ENCODE measurements at regions not wholly inside any gene's neighbourhood (a gene's known extent, or its start where the extent isn't known, plus 50 kb on each side); places are given as distances from the start of the nearest gene placed in this dataset.

DNA sequence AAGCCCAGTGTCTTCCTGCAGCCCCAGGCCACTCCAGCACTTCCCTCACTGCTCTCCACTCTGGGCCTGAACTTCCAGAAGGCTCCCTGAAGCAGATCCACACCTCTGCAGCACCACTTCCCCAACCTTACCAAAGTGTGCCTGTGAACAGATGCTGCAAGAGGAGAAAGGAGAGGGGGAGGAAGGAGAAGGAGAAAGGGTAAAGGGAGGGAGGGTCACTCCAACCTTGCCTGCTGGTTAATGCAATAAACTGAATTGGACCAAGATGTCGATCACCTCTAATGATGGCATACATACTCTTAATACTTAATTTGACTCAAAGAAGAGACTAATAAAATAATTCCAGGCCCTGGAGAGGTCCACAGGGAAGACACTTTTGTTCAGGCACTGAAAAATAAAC lies 77.2 kb upstream of the RAI14 start:
- in situ Hi-C loops (cut with HindIII; ENCODE audit: low sequenced_read_pairs), result no loop called here

DNA sequence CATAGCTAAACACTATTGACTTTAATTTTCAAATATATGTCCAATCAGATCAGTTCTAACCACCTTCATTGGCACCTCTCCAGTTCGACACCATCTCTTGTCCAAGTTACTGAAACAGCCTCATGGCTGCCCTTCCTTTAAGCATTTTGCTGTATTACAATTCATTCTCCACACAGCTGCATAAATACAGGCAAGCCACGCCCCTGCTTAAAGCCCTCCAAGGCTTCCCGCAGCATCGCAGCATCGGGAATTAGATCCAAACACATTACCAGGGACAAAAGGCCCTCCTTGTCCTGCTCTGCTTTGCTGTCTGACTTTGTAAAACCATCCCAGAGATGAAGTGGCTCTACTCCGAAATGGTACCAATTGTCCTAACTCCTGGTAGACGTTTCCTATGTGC lies 75.1 kb upstream of the RAI14 start:
- in situ Hi-C loops (cut with HindIII; ENCODE audit: low sequenced_read_pairs), result no loop called here

DNA sequence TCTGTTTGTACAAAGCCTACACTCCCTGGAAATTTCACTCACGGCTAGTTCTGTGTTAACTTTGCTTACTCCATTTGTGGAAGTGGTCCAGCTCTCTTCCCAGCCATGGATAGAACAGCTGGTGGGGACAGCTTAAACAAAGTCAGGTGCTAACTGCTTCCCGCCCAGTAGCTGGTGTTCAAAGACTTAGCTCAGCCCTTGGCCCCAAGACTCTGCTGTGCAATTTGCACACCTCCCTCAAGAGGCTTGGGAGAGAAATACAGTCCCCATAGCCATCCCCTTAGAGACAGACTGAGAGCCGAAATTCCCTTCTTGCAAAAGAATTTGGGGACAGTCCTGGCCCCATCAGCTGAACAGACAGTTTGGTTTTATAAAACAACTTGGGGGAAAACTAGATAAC lies 73.8 kb upstream of the RAI14 start:
- in situ Hi-C loops (cut with HindIII; ENCODE audit: low sequenced_read_pairs), result no loop called here

GRCh38 chr5:34583167-34583566 lies 73.0 kb upstream of the RAI14 start:
- in situ Hi-C loops (cut with HindIII; ENCODE audit: low sequenced_read_pairs), result no loop called here

GRCh38 chr5:34584165-34584564 lies 72.0 kb upstream of the RAI14 start:
- in situ Hi-C loops (cut with HindIII; ENCODE audit: low sequenced_read_pairs), result no loop called here

DNA sequence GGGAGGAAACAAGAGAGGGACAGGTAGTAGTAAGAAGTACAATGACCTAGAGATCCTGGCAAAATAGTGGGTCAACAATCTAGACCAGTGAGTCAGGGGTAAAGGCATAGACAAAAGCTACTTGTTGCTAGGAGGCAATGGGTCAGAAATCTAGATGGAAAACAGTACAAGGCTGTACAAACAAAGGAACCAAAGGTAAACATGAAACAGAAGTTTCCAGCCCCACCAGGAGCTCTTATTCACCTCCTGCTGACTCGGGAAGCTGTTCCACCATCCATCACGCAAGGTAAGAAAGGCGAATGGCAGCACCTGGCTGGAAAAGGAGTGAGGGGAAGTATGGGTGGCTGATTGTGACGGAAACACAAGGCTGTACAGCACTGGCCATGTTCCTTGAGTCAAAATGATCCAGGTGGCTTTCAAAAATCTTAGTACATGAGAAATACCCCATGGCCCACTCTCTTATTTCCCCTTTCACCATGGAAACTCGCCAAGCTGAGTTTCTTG lies 70.5 kb upstream of the RAI14 start:
- in situ Hi-C loops (cut with HindIII; ENCODE audit: low sequenced_read_pairs), result no loop called here

DNA sequence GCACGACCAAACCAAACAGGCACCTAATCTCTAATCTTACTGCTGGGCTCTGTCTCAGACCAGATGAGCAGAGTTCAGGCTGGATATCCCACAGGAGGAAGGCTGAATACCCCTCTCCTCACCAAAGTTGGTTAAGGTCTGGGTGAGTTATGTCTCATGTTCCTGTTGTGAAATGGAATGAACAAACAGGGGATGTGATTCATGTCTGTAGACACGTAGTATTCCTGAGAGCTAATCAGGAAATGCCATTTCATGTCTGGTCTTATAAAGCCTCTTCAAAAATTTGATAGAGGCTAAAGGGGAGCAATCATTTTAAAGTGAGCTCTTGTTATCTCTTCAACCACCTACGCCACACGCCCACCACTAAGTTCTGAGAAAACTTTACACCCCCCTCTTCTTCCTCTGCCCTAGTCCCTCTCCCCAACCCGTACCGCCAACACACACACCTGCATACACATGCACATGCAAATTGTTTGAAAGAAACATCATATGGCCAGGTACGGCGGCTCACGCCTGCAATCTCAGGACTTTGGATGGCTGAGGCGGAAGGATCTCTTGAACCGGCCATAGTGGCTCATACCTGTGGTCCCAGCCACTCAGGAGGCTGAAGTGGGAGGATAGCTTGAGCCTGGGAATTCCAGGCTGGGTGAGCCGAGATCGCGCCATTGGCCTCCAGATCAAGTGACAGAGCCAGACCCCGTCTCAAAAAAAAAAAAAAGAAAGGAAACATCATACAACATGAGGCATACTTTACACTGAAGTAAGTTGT lies 69.8 kb upstream of the RAI14 start:
- in situ Hi-C loops (cut with HindIII; ENCODE audit: low sequenced_read_pairs), result no loop called here

DNA sequence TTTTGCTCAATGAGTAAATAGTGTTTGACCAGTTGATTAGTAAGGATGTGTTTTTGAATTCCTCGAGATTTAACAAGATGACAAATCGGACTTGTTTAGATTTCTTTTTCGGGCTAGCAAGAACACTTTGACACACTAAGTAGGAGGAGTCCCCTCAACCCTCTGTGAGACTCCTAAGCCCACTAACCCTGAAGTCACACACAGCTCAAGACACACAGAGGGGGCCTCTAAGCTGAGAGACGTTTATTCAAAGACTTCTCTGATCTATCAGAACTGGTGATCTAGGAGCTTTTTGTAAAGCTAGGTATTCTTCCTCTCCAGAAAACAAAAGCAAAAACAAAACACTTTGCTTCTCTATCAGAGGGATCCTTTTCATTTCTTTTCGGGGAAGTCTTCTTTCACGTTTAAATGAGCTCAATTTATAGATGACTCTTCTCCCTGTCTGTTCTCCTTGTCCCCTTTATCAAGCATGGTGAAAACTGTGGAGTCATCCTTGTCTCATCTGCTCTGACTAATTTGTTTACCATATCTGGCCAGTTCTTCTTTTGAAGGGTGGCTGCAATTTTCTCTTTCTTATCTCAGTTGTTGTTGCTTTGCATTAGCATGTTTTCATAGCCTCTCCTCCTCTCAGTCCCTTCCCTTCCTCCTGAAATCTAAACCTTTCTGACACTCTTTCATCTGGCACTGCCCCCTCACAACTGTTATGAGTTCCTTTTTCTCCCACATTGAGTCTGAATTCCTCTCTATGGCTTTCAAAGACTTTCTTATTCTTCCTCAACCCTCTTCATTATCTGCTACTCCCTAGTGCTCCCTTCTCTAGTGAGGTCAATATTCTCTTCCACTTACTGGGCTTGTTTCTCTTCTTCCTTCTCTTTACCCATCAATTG lies 68.5 kb upstream of the RAI14 start:
- in situ Hi-C loops (cut with HindIII; ENCODE audit: low sequenced_read_pairs), result no loop called here

GRCh38 chr5:34589832-34590231 lies 66.3 kb upstream of the RAI14 start:
- in situ Hi-C loops (cut with HindIII; ENCODE audit: low sequenced_read_pairs), result no loop called here

DNA sequence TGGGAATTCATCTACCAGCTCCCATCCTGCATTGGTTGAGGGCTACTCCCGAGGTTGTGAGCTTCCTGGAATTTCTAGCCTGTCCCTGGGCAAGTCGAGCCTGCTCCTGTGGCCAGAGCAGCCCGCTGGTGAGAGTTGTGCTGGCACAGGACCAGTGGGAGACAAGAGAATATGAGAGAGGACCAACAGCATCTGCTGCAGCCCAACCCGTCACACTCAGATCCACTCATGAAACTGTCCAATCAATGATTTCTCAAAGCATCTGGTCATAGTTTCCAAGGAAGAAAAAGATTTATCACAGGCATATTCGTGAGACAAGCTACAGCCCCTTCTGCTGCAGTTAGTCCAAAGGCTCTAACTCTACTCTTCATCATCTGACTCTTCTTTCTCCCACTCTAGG lies 64.4 kb upstream of the RAI14 start:
- in situ Hi-C loops (cut with HindIII; ENCODE audit: low sequenced_read_pairs), result no loop called here

- in situ Hi-C loops (cut with HindIII; ENCODE audit: low sequenced_read_pairs), result no loop called here
Measured at GRCh38 chr5:34597034-34598027, 58.8 kb upstream of the RAI14 start.

GRCh38 chr5:34598177-34598794 lies 57.8 kb upstream of the RAI14 start:
- in situ Hi-C loops (cut with HindIII; ENCODE audit: low sequenced_read_pairs), result no loop called here

DNA sequence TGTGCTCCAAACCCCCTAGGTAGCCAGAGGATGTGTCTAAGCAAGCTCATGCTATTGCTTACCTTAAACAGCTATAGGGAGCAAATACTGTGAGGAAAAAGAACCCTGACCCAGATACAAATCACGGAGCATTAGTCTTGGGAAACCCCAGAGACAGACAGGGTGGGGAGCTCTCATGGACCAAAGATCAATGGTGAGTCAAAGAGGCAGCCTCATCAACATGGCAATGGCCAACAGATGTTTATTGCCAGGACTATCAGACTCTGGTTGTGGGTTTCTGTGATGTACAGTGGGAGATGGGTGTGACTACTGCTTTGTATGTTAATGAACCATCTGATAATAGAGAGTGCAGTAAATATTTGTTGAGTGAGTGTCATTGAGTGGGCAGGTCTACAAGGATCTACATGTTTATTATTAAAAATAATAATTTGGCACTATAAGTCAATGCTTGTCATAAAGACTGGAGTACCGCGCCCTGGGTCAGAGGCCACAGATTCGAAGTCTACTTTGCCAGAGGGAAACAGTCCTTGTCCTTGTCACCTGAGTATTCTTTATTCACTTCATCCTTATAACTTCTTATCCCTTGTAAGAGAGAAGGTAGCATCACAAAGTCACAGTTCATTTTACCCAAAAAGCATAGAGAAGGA lies 56.5 kb upstream of the RAI14 start:
- in situ Hi-C loops (cut with HindIII; ENCODE audit: low sequenced_read_pairs), result loop anchor here (10.0 kb wide), 1 partner anchor 75 kb away; no protein-coding TSS in a partner anchor

DNA sequence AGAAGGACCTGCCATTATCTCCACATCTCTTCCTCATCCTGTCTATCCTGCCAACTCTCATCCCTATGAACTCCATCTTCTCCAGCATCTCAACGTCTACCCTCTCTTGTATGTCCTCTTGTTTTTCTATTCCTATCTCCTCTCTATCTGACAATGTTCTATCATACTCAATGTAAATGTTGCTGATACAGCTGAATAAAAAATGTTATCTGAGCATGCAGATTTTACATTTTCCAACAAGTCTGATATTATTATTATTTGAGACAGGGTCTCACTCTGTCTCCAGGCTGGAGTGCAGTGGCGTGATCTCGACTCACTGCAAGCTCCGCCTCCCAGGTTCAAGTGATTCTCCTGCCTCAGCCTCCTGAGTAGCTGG lies 56.0 kb upstream of the RAI14 start:
- in situ Hi-C loops (cut with HindIII; ENCODE audit: low sequenced_read_pairs), result loop anchor here (10.0 kb wide), 1 partner anchor 75 kb away; no protein-coding TSS in a partner anchor

GRCh38 chr5:34603378-34603777 lies 52.8 kb upstream of the RAI14 start:
- in situ Hi-C loops (cut with HindIII; ENCODE audit: low sequenced_read_pairs), result loop anchor here (10.0 kb wide), 1 partner anchor 79 kb away; no protein-coding TSS in a partner anchor

DNA sequence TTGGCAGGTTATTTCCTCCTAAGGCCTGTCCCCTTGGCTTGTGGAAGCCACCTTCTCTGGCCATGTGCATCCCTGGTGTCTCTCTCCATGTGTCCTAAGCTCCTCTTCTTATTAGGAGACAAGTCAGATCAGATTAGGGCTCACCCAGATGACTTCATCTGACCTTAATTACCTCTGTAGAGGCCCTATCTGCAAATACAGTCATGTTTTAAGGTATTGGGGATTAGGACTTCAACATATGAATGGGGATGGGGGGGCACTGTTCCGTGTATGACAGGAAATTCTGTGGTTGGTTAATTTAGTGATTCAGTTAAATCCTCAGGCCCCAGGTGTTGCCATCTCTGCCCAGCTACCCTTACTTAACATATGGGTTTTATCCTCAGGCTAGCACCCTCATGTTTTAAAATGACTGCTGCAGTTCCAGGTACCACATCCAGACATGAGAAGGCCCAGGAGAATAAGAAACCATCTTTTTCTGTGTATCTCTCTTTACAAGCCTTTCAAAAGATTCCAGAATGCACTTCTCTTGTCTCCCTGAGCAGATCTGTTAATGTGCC lies 51.9 kb upstream of the RAI14 start:
- in situ Hi-C loops (cut with HindIII; ENCODE audit: low sequenced_read_pairs), result loop anchor here (10.0 kb wide), 1 partner anchor 79 kb away; no protein-coding TSS in a partner anchor

DNA sequence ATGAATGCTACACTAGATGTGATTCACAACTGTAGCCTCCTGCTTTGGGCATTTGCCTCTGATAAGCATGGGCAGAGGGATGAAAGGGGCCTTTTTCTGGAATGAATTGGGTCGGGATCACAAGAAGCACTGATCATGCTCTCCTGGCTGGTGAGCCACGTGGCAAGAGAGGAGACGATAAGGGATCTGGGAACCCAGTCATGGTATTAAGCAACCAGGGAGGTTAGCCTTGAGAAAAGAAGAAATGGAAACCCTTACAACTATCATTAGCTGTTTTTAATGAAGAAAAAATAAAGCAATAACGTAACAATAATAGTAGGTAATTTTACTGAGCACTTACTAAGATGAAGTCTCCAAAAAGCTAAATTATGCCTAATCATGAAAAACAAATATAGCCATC lies 50.0 kb upstream of the RAI14 start:
- in situ Hi-C loops (cut with HindIII; ENCODE audit: low sequenced_read_pairs), result loop anchor here (10.0 kb wide), 1 partner anchor 81 kb away; no protein-coding TSS in a partner anchor

Measured in endothelial cell of hepatic sinusoid (primary cell).